NCI-H2029 treated with DMSO at 0.1 percent for 48 hours (cell line): ENCODE measurements at regions not wholly inside any gene's neighbourhood (a gene's known extent, or its start where the extent isn't known, plus 50 kb on each side); places are given as distances from the start of the nearest gene placed in this dataset.

Experiments
- DNase-seq: peaks from one replicate; lab custom pipeline; 2025; lab: John Stamatoyannopoulos, UW

DNA sequence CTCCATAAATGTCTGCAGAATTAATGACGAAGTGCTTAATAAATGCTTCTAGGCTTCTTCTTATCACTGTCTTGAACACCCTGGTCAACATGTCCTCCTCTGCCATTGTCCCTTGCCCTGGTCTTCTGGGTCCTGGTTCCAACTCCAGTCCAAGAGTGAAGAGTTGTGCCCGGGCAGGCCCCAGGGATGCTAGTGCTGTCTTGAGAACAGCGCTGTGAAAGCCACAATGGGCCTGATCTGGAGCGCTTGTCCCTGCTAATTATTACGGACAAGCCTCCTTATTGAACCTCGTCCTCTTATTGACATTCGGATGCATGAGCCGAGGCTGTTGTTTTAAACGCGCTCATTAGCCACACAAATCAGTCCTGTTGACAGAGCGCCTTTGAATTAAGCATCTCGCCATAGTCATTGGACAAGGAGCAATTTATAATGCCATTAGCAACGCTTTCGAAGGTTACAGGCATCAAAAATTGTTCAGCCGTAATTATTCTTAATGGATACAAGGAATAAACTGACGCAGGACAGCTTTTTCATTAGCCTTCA lies 211.6 kb upstream of the POU3F1 start:
- DNase-seq = no peak

DNA sequence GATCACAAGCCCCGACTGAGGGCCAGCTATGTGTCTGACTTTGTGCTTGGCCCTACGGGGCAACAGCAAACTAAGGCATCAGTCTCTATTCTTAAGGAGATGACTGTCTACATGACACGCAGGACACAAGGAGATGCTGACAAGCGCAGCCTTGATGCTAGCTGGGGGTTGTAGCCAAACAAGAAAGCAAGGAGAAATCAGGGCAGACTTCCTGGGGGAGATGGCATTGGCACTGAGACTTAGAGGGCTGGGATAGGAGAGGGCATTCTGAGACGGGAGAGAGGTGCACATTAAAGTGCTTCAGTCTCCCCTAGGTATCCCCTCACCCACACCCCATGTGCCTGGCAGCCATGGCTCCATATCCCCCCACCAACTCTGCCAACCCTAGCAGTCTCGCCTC lies 210.8 kb upstream of the POU3F1 start:
- no peak for DNase-seq

DNA sequence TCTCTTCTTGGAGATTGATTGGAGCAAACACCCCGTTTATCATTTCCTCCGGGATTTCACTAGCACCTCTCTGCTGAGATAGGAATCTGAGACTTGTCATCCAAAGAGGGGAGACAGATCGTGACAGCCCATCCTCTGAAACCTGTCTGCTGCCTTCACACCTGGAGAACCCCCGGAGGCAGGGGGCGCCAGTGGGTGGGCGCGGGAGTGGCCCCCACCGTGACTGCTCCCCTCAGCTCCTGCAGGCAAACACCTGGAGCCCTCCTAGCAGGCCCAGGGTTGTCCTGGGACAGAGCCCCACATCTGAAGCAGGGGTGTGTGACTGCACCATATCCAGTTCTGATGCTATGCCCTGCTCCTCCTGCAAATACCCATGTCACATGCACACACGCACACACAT lies 209.5 kb upstream of the POU3F1 start:
- DNase-seq = no peak

GRCh38 chr1:38253314-38253713 lies 206.7 kb upstream of the POU3F1 start:
- no peak for DNase-seq

DNA sequence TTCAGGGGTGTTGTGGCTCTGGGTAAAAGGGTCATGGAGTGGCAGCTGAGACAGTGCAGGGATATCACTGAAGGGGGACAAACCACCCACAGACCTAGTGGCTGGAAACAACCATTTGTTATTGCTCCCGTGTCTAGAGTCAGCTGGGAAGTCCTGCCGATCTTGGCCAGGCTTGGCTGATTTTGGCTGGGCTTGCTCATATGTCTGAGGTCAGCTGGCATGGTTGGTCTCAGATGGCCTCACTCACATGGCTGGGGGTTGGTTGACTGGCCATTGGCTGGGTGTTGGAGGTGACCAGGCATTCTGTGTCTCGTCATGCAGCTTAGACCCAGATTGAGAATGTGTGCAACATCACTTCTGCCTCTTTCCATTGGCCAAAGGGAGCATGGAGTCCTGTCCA lies 203.8 kb upstream of the POU3F1 start:
- no peak for DNase-seq

GRCh38 chr1:38249001-38249400 lies 202.4 kb upstream of the POU3F1 start:
- no peak for DNase-seq

DNA sequence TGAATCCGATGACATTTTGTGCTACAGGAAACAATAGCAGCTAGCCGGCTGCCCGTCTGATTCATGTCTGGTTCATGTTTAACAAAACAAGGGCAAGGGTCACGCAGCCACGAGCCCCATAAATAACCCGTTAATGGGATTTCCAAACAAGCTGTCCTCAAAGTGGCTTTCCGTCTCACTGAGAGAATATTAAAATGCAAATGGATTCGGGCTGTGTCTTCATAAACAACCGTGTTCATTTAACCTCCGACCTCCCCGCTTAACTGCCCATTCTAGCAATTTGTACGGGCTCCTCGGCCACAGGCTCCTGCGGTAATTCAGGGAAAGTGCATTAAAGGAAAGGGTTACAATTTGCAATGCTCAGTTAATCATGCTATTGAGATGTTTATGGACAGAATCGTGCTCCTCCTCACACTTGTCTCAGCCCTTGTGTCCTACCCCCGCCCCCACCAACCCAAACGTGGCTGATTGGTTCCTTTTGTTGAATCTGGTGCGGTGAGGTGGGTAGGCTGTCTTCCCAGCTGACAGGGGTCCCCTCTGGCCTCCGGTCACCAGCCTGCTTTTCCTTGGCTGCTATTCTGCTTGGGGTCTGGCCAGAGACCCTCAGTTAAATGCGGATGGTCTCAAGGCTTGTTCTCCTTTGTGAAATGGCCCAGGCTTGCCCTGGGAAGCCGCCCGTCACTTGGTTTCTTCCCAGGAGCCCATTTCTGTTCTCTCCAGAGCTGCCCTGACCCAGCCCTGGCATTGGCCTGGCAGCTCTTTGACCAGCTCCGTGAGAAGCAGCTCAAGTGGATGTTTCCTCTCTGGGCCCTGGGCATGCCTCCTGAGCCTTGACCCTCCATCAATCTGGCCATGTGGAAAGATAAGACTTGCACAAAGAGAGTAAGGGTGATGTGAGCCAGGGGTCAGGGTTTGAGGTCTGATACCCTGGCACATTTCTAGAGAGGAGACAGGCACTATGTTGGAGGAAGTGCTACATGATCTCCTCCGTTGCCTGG lies 200.7 kb upstream of the POU3F1 start:
- no peak for DNase-seq

- DNase-seq = no peak
Observed at GRCh38 chr1:38244218-38244845, 197.7 kb upstream of the POU3F1 start.

GRCh38 chr1:38243106-38243505 lies 196.5 kb upstream of the POU3F1 start:
- DNase-seq = no peak

DNA sequence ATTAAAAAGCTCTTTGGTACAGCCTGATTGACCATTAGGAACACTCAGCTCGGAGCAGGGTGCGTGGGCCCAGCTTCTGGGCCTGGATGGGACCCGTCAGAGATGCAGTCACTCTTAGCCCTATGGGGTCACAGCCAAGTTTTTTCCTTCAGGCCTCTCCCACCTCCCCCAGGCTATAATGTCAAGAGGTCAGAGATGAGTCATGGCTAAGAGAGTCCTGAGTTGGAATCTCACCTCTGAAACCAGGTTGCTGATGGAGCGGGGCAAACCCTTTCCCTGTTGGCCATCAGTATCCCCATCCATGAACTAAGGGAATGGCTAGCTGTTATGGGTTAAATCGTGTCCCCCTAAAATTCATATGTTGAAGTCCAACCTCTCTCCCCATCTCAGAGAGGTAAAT lies 195.9 kb upstream of the POU3F1 start:
- DNase-seq = no peak

- no peak for DNase-seq
Observed at GRCh38 chr1:38241594-38242334, 195.2 kb upstream of the POU3F1 start.

DNA sequence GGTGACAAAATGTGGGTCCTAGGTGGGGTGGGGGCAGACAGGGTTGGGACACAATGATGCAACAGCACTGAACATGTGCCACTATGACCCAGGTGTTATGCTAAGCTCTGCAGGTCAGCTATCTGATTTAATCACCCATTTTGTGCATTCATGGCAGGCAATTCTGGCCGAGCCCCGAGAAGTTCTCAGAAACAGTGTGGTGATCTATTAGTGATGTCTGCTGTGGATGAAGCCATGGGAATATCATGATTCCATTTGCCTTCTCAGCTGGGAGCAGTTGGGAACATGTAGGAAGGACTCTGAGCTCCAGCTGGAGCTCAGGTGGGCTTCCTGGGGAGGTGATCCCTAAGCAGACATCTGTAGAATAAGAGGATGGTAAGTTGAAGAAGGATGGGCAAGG lies 194.0 kb upstream of the POU3F1 start:
- no peak for DNase-seq

- DNase-seq = no peak
Observed at GRCh38 chr1:38239258-38239835, 192.8 kb upstream of the POU3F1 start.

GRCh38 chr1:38238294-38238693 lies 191.7 kb upstream of the POU3F1 start:
- DNase-seq = no peak

DNA sequence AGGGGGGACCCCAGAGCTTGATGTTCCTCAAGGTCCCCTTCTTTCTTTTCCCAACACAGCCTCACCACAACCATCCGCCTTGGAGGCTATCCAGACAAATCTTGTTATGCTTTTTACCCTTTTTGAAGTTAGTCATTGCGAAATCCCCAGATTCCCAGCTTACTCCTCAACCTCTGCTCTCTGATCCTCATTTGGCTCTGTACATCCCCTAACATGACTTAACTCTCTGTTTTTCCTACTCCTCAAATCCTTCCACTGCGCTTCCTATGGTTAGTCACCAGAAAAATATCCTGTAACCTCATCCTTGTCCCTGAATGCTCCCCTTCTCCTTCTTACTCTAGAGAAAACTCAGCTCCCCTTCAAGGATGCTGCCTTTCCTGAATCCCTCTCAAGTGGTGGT lies 189.1 kb upstream of the POU3F1 start:
- DNase-seq = no peak

- peak; percentile 40 for DNase-seq
Observed at GRCh38 chr1:38231941-38232340, 185.3 kb upstream of the POU3F1 start.

DNA sequence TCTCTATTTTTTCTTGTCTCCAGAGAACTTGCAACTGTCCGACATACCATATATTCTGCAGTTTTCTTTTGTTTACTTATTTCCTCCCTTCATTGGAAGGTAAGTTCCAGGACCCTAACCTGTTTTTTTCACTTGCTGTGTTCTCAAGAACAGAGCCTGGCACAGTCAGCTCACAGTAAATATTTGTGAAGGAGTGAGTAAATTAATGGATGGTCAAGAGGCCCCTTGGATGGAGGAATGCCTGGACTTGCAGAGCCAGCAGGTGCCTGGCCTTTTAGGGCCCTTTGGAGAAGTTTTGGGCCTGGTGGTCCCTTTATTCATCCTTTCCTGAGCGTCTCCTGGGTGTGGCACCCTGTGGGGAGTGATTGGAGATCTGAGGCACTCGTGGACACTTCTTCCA lies 182.1 kb upstream of the POU3F1 start:
- DNase-seq = no peak

DNA sequence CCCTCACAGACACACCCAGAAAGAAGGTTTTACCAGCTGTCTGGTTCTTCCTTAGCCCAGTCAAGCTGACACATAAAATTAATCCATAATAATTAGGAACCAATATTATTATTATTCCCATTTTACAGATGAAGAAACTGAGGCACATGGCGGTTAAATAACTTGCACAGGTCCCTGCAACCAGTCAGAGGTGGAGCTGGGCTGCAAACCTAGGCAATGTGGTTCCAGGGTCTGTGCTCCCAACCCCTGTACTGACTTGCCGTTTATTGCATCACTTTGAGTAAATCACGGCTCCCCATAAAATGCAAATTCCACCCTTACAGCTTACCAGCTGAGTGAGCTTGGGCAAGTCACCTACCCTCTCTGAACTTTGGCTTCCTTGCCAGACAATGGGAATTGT lies 179.2 kb upstream of the POU3F1 start:
- DNase-seq = no peak

DNA sequence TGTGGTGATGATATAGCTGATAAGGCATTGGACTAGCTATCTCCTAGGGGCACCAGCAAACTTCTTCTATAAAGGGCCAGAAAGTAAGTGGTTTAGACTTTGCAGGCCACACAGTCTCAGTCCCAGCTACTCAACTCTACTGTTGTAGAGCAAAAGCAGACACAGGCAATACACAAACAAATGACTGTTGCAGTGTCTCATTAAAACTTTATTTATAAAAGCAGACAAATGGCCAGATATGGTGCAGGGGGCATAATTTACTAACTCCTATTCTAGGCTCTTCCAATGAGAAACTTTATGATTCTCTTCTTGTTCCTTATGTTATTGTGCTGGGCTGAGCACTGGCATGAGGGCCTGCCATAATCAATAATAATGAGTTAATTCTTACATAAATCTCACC lies 176.8 kb upstream of the POU3F1 start:
- DNase-seq = no peak

GRCh38 chr1:38222891-38223290 lies 176.3 kb upstream of the POU3F1 start:
- DNase-seq = no peak

DNA sequence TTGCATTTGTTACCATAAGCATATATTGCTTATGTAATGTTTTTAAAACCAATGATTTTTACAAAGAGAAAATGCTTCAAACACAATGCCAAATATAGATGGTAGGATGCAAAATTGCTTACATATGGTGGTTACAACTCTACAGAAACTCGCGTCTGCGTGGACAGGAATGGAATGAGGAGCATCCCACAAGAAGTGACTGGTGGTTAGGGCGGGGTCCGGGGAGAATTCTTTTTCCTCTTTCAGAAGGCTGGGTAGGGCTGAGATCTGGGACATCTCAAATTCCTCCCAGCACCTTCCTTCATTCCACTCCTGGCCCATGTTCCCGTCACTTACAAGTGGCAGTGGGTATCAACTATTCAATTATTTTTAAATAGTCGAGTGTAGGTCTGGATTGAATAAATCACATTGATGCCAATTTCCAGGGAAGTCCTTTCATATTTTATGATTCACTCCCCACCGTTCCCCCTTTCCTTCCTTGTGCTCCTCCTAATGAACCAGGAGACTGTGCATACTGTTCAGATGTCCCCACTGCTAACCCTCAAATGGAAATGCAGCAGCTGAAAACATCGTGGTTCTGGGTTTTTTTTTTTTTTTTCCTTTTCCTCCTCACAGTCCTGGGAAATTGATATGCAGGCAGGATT lies 174.5 kb upstream of the POU3F1 start:
- no peak for DNase-seq

GRCh38 chr1:38217316-38217715 lies 170.7 kb upstream of the POU3F1 start:
- DNase-seq = no peak
